ENCODE measurements at regions not wholly inside any gene's neighbourhood (a gene's known extent, or its start where the extent isn't known, plus 50 kb on each side); places are given as distances from the start of the nearest gene placed in this dataset.
A peak's percentile ranks its signal among the peaks of the same experiment; 100 is the strongest.
"Not testable (repeated sequence)": the region's sequence is repeated elsewhere in the genome, so short reads cannot be mapped to it uniquely, and the experiment has no call there.

DNA sequence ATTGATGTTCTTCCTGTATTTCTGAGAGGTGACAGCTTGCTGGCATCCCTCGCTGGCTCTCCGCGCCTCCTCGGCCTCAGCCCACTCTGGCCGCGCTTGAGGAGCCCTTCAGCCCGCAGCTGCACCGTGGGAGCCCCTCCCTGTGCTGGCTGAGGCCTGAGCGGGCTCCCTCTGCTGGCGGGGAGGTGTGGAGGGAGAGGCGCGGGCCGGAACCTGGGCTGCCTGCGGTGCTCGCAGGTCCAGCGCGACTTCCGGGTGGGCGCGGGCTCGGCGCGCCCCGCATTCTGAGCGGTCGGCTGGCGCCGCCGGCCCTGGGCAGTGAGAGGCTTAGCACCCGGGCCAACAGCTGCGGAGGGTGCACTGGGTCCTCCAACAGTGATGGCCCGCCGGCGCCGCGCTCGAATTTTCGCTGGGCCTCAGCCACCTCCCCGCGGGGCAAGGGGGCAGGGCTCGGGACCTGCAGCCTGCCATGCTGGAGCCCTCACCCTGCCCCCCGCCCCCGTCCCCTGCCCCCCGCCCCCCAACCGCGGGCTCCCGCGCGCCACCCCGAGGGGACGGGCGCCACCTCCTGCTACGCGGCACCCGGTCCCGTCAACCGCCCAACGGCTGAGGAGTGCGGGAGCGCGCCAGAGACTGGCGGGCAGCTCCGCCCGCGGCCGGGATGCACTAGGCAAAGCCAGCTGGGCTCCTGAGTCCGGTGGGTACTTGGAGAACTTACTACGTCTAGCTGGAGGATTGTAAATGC is 1353.4 kb upstream of the CDH18 start:
- DNase-seq (ENCODE audit: low read depth in 2 of 2), result not testable (repeated sequence)

DNA sequence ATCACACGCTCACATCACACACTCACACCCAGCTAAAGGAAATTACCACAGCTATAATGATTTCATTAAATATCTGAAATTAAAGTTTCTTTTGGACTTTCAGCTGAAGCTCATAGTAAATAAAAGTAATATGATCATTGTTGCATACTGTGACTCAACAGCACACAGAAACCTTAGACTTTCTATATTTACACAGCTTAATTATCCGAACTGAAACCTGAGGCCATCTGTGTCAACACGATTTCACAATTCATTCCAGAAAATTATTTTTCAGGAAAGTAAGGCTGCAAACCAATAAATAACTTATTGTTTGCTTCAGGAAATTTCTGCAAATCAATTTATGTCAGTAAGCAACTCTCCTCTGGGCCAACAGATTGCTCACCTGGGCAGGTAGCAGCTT is 1352.2 kb upstream of the CDH18 start:
- not testable (repeated sequence) for DNase-seq (ENCODE audit: low read depth in 2 of 2)

DNA sequence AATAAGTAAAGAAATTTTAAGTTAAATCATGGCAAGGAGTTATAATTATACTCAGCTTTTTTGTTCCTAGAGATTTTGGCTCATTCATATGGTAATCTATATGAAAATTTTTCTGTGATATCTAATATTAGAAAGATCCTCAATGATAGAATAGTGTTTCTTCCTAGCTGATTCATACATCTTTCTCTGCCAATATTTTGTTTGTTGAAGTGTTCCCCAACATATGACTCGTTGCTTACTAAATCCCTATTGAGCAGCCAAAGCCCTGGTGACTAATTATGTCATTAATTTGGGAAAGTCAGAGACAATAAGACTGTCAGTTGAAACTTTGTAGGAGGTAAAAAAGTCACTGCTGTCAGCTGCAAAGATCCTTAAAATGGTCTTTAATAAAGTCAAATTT is 1348.5 kb upstream of the CDH18 start:
- DNase-seq (ENCODE audit: low read depth in 2 of 2), result not testable (repeated sequence)

DNA sequence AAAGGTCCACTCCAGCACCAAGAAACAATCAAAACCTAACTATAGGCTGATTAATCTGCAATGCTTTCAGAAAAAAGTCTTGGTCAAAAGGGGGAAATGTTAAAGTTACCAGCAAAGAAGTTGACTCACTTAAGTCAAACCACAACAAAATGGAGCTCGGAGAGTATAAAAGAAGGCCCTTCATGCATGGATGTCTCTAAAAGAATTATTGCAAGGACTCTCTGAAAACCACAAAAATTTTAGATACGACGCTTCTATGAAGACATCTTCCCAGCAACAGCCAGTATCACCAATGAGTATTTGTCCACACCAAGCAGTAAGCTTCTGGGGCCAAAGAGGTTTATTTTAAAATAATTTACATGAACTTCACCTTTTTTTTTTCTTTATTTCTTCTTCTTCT is 1327.4 kb upstream of the CDH18 start:
- not testable (repeated sequence) for DNase-seq (ENCODE audit: low read depth in 2 of 2)

DNA sequence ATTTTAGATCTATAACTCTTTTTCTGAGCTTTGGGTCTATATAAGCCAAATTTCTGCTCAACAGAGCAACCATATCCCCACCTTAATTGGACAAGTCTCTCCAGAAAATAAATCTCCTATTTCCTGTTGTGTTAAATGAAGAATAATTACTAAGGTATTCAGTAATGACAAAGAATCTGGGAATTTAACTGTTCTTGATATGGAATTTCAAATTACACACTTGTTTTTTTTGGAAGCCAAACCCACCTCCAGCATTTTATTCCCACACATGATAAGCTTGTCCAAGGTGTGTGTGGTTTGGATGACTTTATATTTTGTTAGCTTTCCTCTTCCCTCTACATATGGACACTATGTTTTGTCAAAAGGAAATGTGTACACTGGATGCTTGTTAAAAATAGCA is 1313.2 kb upstream of the CDH18 start:
- DNase-seq (ENCODE audit: low read depth in 2 of 2), result not testable (repeated sequence)

DNA sequence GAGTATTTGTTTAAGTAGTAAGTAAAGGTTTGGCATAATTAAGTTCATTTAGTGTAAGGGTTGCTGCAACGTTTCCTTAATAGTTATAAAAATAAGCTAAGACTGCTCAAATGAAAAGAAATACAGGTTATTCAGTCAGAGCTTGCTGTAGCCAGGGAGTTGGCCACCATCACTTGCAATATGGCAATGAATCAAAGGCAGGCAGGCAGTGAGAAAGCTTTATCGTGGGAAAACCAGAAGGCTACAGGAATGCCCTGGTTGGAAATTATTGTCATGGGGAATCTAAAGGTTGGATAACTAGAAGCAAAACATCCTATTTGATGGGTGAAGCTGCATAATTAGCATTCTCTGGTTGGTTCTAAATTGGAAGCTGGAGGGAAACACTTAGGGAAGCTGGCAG is 1286.4 kb upstream of the CDH18 start:
- DNase-seq (ENCODE audit: low read depth in 2 of 2), result not testable (repeated sequence)

DNA sequence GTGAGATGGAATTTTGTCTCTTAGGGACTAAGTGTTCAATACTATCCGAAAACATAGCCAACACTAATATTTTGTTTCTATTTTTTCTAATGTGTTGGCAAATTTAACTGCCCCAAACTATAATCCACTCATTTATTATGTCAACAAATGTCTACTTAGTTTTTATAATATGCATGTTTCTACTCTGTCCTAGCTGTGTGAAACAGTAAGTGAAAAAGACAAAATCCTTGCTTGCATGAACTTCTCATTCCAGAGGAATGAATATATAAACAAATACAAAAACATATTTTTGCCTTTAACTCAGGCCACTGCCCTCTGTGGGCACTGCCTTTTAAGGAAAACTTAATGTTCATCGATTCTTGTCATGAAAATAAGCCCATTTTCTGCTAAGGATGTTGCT is 1275.4 kb upstream of the CDH18 start:
- no peak for DNase-seq (ENCODE audit: low read depth in 2 of 2)

DNA sequence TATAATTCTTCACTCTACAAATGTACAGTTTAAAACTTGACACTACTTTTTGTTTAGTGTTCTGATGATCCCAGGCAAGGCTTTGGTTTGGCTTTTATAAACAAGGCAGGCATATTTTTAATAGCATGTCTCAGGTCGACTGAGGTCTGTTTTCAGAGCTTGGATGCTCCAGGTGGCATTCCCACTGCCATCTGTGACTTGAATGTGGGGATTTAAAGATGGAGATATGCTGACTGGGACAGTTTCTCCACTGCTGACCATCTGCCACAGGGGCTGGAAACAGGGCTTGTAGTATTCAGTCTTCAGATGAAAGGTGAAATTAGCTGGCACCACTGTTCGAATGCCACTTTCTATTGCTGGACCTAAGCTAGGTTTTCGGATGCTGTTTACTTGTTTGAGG is 1266.2 kb upstream of the CDH18 start:
- no peak for DNase-seq (ENCODE audit: low read depth in 2 of 2)

DNA sequence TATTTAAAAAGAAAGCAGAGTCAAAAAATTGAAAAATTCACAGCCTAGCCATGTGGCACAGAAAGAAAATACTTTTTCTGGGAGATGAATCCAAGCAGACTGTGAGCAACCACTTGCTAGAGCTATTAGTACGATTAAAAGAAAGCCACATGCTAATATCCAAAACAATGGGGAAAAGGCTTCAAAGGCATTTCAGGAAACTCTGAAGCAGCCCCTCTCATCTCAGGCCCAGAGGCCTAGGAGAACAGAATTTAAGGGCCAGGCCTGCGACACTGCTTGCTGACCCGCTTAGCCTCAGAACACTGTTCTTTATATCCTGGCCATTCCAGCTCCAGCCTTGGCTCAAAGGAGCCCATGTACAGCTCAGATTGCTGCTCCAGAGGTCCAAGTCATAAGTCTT is 1257.0 kb upstream of the CDH18 start:
- DNase-seq (ENCODE audit: low read depth in 2 of 2), result no peak

DNA sequence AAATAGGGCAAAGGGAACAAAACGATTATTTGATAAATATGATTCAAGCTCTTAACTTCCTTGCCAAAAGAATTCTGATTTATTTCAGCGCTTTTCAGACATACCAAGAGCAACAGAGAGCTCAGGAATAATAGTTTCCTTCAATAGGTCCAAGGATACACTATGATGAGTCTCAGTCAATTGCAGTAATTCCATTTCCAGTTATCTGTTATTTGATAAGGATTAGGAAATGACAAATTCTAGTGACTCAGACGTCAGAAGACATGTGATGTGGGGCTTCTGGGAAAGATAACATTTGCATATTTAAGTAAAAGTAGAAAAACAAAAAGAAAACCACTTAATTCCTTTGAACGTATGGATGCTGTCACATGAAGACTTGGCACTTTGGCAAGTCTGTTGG is 1250.8 kb upstream of the CDH18 start:
- DNase-seq (ENCODE audit: low read depth in 2 of 2), result peak in 1 of 2 donors; percentile 14

DNA sequence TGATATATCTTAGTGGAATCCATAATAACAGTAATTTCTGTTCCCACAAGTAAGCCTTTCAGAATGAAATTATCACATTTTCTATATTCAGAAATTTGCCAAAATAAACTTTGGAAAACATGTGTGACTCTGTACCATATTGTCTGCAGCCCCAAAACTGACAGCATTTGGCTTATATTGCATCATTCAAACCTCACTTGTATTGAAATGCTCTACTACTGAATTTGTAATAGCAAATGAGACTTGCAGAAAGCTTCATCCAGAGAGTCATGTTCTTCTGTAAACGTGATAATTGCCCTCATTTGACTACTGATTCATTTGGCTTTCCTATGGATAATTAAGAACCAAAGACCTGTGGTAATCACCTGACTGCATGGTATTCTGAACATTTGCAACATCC is 1249.5 kb upstream of the CDH18 start:
- peak in 1 of 2 donors; percentile 7 for DNase-seq (ENCODE audit: low read depth in 2 of 2)

DNA sequence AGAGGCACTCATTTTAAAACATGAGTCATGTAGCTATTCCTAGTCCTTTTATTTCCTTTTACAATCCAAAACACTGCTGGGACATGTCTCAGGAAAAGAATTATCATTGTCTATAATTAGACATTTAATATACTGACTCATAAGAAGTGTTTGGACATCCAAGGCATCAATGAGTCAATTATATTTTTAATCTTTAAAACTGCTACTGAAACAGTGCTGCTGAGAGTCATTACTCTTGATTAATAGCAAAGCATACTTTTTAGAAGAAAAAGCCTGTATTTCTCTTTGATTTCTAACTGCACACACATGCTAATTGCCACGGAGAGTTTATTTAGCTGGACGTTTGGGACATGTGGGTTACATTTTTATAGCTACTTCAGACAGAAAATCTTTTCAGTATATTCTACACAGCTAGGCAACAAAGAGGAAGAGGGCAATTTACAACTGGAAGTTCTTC is 1249.0 kb upstream of the CDH18 start:
- DNase-seq (ENCODE audit: low read depth in 2 of 2), result peak; percentile 9 to 77

DNA sequence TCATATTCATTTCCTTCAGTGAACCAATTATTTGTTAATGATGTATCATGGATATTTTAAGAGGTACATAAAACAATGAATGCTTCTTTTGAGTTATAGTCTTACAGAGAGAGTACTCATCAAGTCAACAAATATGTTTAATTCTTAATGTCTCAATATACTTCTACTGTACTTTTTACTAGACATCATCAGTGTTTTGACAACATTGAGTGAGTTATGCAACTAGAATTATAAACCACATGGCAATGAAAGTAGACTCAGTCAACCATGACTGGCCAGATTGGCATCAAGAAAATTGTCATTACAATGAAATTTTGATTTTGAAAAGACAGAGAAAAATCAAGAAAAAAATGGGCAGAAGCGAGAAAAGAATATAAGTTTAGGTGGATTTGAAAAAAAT is 1248.1 kb upstream of the CDH18 start:
- no peak for DNase-seq (ENCODE audit: low read depth in 2 of 2)

DNA sequence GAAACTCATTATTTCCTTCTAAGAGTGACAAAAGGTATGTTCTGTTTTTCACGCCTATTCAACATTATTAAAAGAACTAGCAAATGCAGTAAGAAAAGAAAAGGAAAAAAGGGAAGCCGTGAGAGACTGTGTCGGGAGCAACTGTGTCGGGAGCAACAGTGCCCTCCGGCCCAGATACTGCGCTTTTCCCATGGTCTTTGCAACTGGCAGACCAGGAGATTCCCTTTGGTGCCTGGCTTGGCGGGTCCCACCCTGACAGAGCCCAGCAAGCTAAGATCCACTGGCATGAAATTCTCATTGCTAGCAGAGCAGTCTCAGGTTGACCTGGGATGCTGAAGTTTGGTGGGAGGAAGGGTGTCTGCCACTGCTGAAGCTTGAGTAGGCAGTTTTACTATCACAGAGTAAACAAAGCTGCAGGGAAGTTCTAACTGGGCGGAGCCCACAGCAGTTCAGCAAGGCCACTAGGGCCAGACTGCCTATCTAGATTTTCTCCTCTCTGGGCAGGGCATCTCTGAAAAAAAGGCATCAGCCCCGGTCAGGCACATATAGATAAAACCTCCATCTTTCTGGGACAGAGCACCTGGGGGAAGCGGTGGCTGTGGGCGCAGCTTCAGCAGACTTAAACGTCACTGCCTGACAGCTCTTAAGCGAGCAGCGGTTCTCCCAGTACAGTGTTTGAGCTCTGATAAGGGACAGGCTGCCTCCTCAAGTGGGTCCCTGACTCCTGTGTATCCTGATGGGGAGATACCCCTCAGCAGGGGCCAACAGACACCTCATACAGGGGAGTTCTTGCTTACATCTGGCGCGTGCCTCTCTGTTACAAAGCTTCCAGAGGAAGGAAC is 1237.4 kb upstream of the CDH18 start:
- no peak for DNase-seq (ENCODE audit: low read depth in 2 of 2)

DNA sequence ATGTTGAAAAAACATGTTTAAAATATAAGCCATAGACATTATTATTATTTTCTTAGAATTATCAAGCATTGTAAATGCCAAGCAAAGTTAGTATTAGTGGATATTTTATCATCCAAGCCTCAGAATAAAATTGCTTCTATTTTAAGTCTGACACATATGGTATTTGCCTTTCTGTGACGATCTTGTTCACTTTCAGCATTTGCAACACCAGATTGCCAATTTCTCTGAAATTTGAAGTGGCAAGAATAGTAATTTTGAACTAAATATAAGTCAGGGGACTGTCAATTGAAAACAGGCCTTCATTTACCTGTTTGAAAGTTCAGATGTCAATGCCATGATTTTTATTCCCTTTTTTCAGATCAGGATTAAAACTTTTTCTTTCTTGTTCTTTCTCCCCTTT is 1233.6 kb upstream of the CDH18 start:
- DNase-seq (ENCODE audit: low read depth in 2 of 2), result no peak

DNA sequence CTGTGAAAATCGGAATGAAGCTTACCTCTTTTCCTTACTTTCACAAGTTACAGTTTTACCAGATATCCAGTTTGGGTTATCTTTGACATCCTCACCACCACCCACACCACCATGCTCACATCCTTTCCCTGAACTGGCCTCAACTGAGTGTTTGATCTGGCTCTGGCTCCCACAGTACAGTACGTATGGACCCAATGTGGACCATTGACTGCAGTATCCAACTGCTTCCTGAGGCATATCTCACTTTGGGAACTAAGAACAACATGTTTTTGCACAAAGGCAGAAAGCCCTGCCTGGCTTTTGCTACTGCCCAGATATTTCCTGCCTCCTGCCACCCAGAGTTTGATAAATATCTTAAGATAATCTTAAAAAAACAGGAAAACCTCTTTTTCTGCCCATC is 1232.0 kb upstream of the CDH18 start:
- peak in 1 of 2 donors; percentile 82 for DNase-seq (ENCODE audit: low read depth in 2 of 2)

DNA sequence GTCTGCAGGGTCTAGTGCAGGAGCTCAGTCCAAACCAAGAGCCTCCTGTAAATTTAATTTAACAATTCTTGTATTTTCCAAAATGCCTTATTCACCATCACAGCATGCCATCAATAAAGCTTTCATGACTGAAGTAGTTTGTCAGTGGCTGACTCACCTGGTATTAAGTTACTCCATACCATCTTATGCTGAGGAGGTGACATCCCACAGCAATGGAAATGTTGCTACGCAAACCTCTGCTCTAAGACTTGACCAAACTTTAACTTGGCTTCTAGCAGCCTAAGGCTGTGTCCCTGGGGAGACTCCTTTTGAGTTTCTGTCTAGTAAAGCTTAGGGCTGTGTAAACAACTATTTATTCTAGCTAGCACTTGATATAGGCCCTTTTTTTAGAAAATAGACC is 1231.3 kb upstream of the CDH18 start:
- peak in 1 of 2 donors; percentile 15 for DNase-seq (ENCODE audit: low read depth in 2 of 2)

DNA sequence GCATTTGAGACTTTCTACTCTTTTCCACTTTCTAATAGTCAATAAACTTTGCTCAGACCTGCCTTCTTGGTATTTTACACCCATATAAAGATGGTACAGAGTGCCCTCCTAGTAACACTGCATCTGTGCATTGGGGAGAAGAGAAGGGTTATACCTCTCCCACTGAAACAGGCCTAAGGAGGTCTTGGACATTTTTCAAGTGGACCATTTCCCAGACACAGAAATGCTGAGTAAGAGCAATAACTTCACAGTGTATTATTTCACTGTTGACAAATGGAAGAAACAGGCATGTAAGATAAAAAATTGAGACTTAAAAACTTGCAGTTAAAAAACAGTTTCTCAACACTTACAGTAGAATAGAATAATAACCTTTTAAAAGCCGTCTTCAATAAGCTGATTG is 1224.0 kb upstream of the CDH18 start:
- DNase-seq (ENCODE audit: low read depth in 2 of 2), result no peak

DNA sequence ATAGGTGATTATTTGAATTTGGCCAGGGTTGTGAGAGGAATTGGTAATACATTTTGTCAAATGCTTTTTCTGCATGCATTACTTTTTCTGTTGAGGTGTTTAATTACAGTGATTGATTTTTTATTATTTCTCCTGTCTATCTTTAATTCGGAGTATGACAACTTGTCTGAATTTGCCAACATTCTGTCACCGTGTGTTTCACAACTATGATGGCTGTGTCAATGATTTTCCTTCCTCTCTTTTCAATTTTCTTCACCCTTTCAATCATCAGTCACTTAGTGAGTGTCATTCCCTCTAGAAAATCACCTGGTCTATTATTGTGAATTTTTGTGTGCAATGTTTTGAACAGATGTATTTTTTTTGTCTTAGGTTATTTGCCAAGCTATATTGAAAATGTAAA is 1221.4 kb upstream of the CDH18 start:
- DNase-seq (ENCODE audit: low read depth in 2 of 2), result no peak

DNA sequence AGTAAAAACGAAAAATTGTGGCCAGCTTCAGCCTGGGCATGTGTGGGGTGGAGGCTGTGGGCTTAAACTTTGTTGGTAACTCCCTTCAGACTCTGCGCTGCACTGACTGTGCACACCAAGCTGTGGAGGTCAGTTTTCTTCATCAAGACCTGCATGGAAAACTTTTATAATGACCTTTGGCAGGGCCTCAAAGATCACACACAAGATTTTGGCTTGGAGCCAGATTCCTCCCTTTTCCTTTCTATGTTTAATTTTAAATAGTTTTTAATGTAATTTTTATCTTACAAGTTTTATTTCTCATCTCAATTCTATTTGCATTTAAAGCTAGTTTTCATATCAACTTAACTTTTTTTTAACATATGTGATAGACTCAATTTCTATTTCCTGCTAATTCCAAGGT is 1211.1 kb upstream of the CDH18 start:
- DNase-seq (ENCODE audit: low read depth in 2 of 2), result peak; percentile 7 to 46

DNA sequence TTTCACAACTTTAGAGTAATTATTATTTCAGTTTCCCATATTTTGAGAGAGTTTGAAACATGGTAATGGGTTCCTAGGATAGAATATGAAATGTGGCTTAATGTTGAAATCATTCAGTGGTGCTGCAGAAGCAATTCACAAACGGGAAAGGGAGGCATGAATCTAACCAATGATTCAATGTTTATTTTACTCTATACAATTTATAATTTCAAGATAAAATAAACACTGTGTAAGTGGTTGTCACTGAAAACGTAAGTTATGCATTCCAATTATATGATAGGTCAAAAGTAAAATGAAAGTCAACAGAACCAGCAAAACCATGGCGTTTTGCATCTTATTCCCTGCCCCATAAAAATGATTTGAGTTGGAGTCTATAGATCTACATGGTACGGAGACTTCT is 1207.1 kb upstream of the CDH18 start:
- DNase-seq (ENCODE audit: low read depth in 2 of 2), result no peak

DNA sequence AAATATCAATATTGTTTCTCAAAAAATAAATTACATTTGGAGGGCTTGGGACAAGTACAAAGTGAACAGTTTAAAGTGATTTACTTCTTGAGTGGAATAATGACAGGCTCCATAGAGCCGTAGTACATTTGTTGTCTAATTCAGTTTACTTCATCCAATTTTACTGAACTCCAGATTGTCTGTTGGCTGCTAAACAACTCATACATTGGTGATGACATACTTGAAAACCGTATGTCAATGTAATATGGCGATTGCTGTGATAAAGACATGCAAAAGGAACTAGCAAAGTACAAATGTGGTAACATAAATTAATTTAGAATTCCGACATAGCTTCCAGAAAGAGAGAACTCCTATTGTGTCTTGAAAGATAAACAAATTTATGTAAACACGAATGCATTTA is 1197.5 kb upstream of the CDH18 start:
- DNase-seq (ENCODE audit: low read depth in 2 of 2), result no peak

DNA sequence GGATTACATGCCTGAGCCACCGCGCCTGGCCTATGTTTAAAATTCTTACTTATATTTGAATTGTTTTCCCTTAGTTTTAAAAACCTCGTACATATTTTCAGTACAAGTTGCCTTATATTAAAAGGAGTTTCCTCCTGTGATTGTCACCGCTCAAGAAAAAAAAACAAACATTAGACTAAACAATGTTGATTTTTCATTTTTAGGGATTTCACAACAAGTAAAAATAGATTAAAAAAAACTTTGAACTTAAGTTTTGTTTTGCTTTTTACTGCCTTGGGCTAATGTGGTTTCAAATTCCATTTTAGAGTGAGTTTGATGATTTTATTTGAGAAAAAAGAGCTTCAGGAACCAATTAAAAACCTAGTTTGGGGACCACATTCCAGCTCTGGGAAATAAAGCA is 1196.6 kb upstream of the CDH18 start:
- DNase-seq (ENCODE audit: low read depth in 2 of 2), result no peak
